ENCODE measurements at regions not wholly inside any gene's neighbourhood (a gene's known extent, or its start where the extent isn't known, plus 50 kb on each side); places are given as distances from the start of the nearest gene placed in this dataset.

GRCh38 chr1:91101328-91101727, 79.5 kb upstream of the ZNF644 start:
- no peak for TF ChIP-seq ZNF311 (CRISPR knock-in tag; IDR thresholded peaks at IDR 0.05)
- TF ChIP-seq CTCF (IDR thresholded peaks at IDR 0.05 in 2 of 3, conservative IDR thresholded peaks at IDR 0.05 in 1 of 3; ENCODE audit: insufficient read depth in 2 of 3, low read depth in 1 of 3, low read length in 3 of 3), result no peak

Data from K562 (cell line).